Vagina (tissue), 2 donors: ENCODE measurements at regions not wholly inside any gene's neighbourhood (a gene's known extent, or its start where the extent isn't known, plus 50 kb on each side); places are given as distances from the start of the nearest gene placed in this dataset.

Experiments used
- DNase-seq, 2 donors: peaks; one replicate each; pipeline ENCODE4 v3.0.0-alpha.2; 2017; ENCODE audit errors: extremely low spot score in 2 of 2
- H3K27ac ChIP-seq: fragments of 200-600 bp; sonication (generic); one replicate; pipeline ENCODE4 v1.5.1; 2019
- H3K27me3 ChIP-seq: fragments of 200-600 bp; sonication (generic); one replicate; pipeline ENCODE4 v1.5.1; 2019
- H3K36me3 ChIP-seq, 2 donors: fragments of 200-600 bp; sonication (generic); one replicate each; pipeline ENCODE4 v1.5.1; 2017 to 2019
- H3K4me1 ChIP-seq: fragments of 200-600 bp; sonication (generic); one replicate; pipeline ENCODE4 v1.5.1; 2019
- H3K4me3 ChIP-seq, 2 donors: fragments of 200-600 bp; sonication (generic); 1 replicate in 1 of 2; 2 replicates in 1 of 2; pipeline ENCODE4 v1.5.1; 2016 to 2019
- H3K9me3 ChIP-seq: fragments of 200-600 bp; sonication (generic); one replicate; pipeline ENCODE4 v1.5.1; 2019
- CTCF ChIP-seq, 3 experiments: fragments of 450-650 bp in 2 of 3; fragments of 200-600 bp in 1 of 3; sonication (generic) in 1 of 3; IDR thresholded peaks; one replicate each; pipeline ENCODE4 v1.5.1; 2017 to 2019; ENCODE audit warnings: antibody characterized with exemption in 3 of 3, mild to moderate bottlenecking in 2 of 3, moderate library complexity in 2 of 3
- POLR2A ChIP-seq, 2 donors: fragments of 450-650 bp; IDR thresholded peaks; one replicate each; pipeline ENCODE4 v1.6.1; 2017; ENCODE audit warnings: antibody characterized with exemption in 2 of 2, mild to moderate bottlenecking in 2 of 2, moderate library complexity in 2 of 2
- POLR2AphosphoS5 ChIP-seq, 2 donors: sonication (generic); formaldehyde crosslinking; IDR thresholded peaks; one replicate each; pipeline ENCODE4 v1.9.0; 2017; ENCODE audit warnings: antibody characterized with exemption in 2 of 2, mild to moderate bottlenecking in 2 of 2, low read depth in 1 of 2; ENCODE audit not compliant: insufficient read depth in 1 of 2
- intact Hi-C: fragments of 100-400 bp; cut with DNase I; formaldehyde crosslinking; loops from one replicate; pipeline ENCODE4 v1.15.1; 2023

DNA sequence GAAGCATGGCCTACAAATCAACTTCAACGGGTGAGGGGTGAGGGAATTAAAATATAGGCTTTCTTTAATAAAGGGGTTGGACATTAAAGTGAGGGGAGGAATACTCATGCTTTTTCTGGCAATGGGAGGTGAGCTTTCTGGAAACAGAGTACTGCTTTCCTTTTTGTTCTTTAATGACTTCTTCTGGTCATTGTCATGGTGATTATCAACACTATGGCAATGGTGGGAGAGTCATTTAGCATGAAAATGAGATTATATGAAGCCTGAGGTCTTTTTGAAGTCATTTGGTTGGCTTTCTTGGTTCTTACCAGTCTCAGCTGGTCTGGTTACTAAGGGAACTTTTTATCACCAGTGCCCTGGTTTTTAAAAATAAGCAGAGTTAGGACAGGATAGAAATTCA is 475.8 kb upstream of the LRRC4C start:
- no peaks in the 10 kb centered on the region for H3K4me1 ChIP-seq
- no peak overlapping the region for H3K27ac ChIP-seq
- intact Hi-C loops, result no loop called here
- no peak for DNase-seq
- no peaks in the 10 kb centered on the region for H3K27me3 ChIP-seq
- H3K9me3 ChIP-seq, result no peaks in the 10 kb centered on the region
- no peaks in the 10 kb centered on the region for H3K36me3 ChIP-seq
- no peak overlapping the region for H3K4me3 ChIP-seq
- TF ChIP-seq POLR2A (IDR thresholded peaks at IDR 0.05) (no peak), CTCF (IDR thresholded peaks at IDR 0.05) (no peak), POLR2AphosphoS5 (IDR thresholded peaks at IDR 0.05; ENCODE audit: insufficient read depth in 1 of 2, low read depth in 1 of 2) (no peak)

DNA sequence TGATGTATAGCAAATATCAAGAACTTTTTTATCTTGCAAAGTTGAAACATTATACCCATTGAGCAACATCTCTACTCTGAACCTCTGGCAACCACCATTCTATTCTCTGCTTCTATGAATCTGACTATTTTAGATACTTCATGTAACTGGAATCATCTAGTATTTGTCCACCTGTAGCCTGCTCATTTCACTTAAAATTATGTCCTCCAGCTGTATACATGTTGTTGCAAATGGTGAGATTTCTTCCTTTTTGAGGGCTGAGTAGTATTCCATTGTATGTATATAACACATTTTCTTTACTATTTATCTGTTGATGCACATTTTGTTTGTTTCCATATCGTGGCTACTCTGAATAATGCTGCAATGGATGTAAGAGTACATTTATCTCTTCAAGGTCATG is 476.3 kb upstream of the LRRC4C start:
- Histone ChIP-seq H3K4me1 (no peaks in the 10 kb centered on the region), H3K9me3 (no peaks in the 10 kb centered on the region), H3K4me3 (no peak overlapping the region), H3K36me3 (no peaks in the 10 kb centered on the region), H3K27me3 (no peaks in the 10 kb centered on the region), H3K27ac (no peak overlapping the region)
- no peak for DNase-seq
- intact Hi-C loops, result no loop called here
- TF ChIP-seq POLR2AphosphoS5 (IDR thresholded peaks at IDR 0.05; ENCODE audit: insufficient read depth in 1 of 2, low read depth in 1 of 2) (no peak), POLR2A (IDR thresholded peaks at IDR 0.05) (no peak), CTCF (IDR thresholded peaks at IDR 0.05) (no peak)

- DNase-seq, result no peak
- H3K27ac ChIP-seq, result no peak overlapping the region
- no peak overlapping the region for H3K4me3 ChIP-seq
- intact Hi-C loops, result no loop called here
- H3K9me3 ChIP-seq, result no peaks in the 10 kb centered on the region
- no peaks in the 10 kb centered on the region for H3K4me1 ChIP-seq
- TF ChIP-seq POLR2A (IDR thresholded peaks at IDR 0.05) (no peak), CTCF (IDR thresholded peaks at IDR 0.05) (no peak), POLR2AphosphoS5 (IDR thresholded peaks at IDR 0.05; ENCODE audit: insufficient read depth in 1 of 2, low read depth in 1 of 2) (no peak)
- no peaks in the 10 kb centered on the region for H3K27me3 ChIP-seq
- H3K36me3 ChIP-seq, result no peaks in the 10 kb centered on the region
Observed at GRCh38 chr11:41943656-41944055, 484.2 kb upstream of the LRRC4C start.

GRCh38 chr11:41947392-41947791 is 487.9 kb upstream of the LRRC4C start:
- intact Hi-C loops, result no loop called here
- H3K36me3 ChIP-seq, result no peaks in the 10 kb centered on the region
- no peaks in the 10 kb centered on the region for H3K4me1 ChIP-seq
- TF ChIP-seq POLR2AphosphoS5 (IDR thresholded peaks at IDR 0.05; ENCODE audit: insufficient read depth in 1 of 2, low read depth in 1 of 2), result no peak
- TF ChIP-seq CTCF (IDR thresholded peaks at IDR 0.05), result no peak
- no peak for TF ChIP-seq POLR2A (IDR thresholded peaks at IDR 0.05)
- no peaks in the 10 kb centered on the region for H3K9me3 ChIP-seq
- H3K4me3 ChIP-seq, result no peak overlapping the region
- H3K27me3 ChIP-seq, result no peaks in the 10 kb centered on the region
- H3K27ac ChIP-seq, result no peak overlapping the region
- DNase-seq, result no peak

GRCh38 chr11:41950470-41951143 is 491.2 kb upstream of the LRRC4C start:
- H3K27me3 ChIP-seq, result no peaks in the 10 kb centered on the region
- no peaks in the 10 kb centered on the region for H3K4me1 ChIP-seq
- H3K36me3 ChIP-seq, result no peaks in the 10 kb centered on the region
- intact Hi-C loops, result no loop called here
- no peak for DNase-seq
- no peaks in the 10 kb centered on the region for H3K9me3 ChIP-seq
- no peak overlapping the region for H3K4me3 ChIP-seq
- H3K27ac ChIP-seq, result no peak overlapping the region
- TF ChIP-seq CTCF (IDR thresholded peaks at IDR 0.05) (no peak), POLR2AphosphoS5 (IDR thresholded peaks at IDR 0.05; ENCODE audit: insufficient read depth in 1 of 2, low read depth in 1 of 2) (no peak), POLR2A (IDR thresholded peaks at IDR 0.05) (no peak)
